ENCODE measurements at regions not wholly inside any gene's neighbourhood (a gene's known extent, or its start where the extent isn't known, plus 50 kb on each side); places are given as distances from the start of the nearest gene placed in this dataset.

DNA sequence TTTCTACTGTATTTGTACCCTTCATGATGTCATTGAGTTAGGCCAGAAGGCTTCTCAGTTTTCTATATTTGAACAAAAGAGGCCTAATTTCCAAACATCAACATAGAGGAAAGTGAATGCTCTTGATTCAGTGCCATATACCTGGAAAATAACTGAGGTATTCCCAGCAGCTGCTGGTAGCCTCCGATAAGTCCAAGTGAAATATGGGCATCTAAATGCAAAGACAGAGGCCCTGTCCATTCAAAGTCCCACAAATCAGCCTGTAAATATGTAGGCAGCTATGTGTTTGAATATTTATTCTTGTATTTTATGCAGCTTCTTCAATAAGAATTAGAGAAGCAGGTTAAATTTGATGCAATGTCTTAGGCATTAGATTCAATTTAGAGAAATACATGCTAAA lies 89.5 kb upstream of the DPP10 start:
- Histone ChIP-seq H2AFZ (ENCODE audit: low read depth, low read length) (no peak overlapping the region), H3K36me3 (ENCODE audit: insufficient read depth, low read length) (no peaks in the 10 kb centered on the region), H3K9ac (ENCODE audit: low read length) (no peak overlapping the region), H4K20me1 (ENCODE audit: insufficient read depth) (no peaks in the 10 kb centered on the region), H3K4me2 (ENCODE audit: low read length) (no peak overlapping the region), H3K79me2 (replicated peaks; ENCODE audit: insufficient read depth, low read length) (no peaks in the 10 kb centered on the region), H3K27ac (ENCODE audit: low read length) (no peak overlapping the region), H3K27me3 (ENCODE audit: insufficient read depth, low read depth, low read length) (no peaks in the 10 kb centered on the region), H3K4me3 (ENCODE audit: low read length) (no peak overlapping the region), H3K9me2 (ENCODE audit: insufficient read depth, low read length) (no peaks in the 10 kb centered on the region), H3K9me3 (ENCODE audit: low read length) (no peaks in the 10 kb centered on the region), H3F3A (ENCODE audit: insufficient read depth, low read length, poor library complexity, severe bottlenecking) (no peaks in the 10 kb centered on the region)
- TF ChIP-seq EZH2 (IDR thresholded peaks at IDR 0.05; ENCODE audit: borderline replicate concordance, insufficient read depth, low read length, poor library complexity, severe bottlenecking): no peak
- TF ChIP-seq RAD21 (conservative IDR thresholded peaks at IDR 0.05): no peak

DNA sequence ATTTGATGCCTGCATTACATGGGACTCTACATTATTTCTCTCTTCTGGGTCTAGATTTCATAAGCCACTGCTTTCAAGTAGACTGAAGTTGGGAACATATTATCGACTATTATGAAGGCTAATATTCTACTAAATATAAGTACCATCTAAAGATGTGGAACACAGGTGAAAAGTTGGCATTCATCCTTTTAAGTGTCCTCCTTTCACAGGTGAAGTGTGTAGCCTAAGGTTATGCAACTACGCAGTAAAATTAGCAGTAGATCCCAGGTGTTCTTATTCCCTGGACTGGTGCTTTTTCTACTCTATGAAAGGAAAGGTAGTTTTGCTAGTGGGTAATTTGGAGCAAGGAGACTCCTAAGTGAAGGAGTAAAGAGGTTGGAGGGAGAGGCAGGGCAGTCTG lies 88.2 kb upstream of the DPP10 start:
- H3K9me3 ChIP-seq (ENCODE audit: low read length): no peaks in the 10 kb centered on the region
- H3K9me2 ChIP-seq (ENCODE audit: insufficient read depth, low read length): no peaks in the 10 kb centered on the region
- H3K9ac ChIP-seq (ENCODE audit: low read length): no peak overlapping the region
- H2AFZ ChIP-seq (ENCODE audit: low read depth, low read length): no peak overlapping the region
- TF ChIP-seq TAF1 (IDR thresholded peaks at IDR 0.05; ENCODE audit: low read depth) (no peak), EP300 (conservative IDR thresholded peaks at IDR 0.05; ENCODE audit: poor library complexity, severe bottlenecking) (no peak), SMC3 (conservative IDR thresholded peaks at IDR 0.05; ENCODE audit: poor library complexity) (no peak), POLR2AphosphoS5 (IDR thresholded peaks at IDR 0.05) (no peak), MXI1 (conservative IDR thresholded peaks at IDR 0.05; ENCODE audit: poor library complexity, severe bottlenecking) (no peak), RAD21 (conservative IDR thresholded peaks at IDR 0.05) (no peak), EZH2 (IDR thresholded peaks at IDR 0.05; ENCODE audit: borderline replicate concordance, insufficient read depth, low read length, poor library complexity, severe bottlenecking) (no peak)
- TF ChIP-seq, protein P1, sequence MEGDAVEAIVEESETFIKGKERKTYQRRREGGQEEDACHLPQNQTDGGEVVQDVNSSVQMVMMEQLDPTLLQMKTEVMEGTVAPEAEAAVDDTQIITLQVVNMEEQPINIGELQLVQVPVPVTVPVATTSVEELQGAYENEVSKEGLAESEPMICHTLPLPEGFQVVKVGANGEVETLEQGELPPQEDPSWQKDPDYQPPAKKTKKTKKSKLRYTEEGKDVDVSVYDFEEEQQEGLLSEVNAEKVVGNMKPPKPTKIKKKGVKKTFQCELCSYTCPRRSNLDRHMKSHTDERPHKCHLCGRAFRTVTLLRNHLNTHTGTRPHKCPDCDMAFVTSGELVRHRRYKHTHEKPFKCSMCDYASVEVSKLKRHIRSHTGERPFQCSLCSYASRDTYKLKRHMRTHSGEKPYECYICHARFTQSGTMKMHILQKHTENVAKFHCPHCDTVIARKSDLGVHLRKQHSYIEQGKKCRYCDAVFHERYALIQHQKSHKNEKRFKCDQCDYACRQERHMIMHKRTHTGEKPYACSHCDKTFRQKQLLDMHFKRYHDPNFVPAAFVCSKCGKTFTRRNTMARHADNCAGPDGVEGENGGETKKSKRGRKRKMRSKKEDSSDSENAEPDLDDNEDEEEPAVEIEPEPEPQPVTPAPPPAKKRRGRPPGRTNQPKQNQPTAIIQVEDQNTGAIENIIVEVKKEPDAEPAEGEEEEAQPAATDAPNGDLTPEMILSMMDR (IDR thresholded peaks at IDR 0.05; ENCODE audit: poor library complexity, severe bottlenecking): no peak
- TF ChIP-seq, protein P2, sequence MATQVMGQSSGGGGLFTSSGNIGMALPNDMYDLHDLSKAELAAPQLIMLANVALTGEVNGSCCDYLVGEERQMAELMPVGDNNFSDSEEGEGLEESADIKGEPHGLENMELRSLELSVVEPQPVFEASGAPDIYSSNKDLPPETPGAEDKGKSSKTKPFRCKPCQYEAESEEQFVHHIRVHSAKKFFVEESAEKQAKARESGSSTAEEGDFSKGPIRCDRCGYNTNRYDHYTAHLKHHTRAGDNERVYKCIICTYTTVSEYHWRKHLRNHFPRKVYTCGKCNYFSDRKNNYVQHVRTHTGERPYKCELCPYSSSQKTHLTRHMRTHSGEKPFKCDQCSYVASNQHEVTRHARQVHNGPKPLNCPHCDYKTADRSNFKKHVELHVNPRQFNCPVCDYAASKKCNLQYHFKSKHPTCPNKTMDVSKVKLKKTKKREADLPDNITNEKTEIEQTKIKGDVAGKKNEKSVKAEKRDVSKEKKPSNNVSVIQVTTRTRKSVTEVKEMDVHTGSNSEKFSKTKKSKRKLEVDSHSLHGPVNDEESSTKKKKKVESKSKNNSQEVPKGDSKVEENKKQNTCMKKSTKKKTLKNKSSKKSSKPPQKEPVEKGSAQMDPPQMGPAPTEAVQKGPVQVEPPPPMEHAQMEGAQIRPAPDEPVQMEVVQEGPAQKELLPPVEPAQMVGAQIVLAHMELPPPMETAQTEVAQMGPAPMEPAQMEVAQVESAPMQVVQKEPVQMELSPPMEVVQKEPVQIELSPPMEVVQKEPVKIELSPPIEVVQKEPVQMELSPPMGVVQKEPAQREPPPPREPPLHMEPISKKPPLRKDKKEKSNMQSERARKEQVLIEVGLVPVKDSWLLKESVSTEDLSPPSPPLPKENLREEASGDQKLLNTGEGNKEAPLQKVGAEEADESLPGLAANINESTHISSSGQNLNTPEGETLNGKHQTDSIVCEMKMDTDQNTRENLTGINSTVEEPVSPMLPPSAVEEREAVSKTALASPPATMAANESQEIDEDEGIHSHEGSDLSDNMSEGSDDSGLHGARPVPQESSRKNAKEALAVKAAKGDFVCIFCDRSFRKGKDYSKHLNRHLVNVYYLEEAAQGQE (IDR thresholded peaks at IDR 0.05; ENCODE audit: borderline replicate concordance): no peak
- H3K4me3 ChIP-seq (ENCODE audit: low read length): no peak overlapping the region
- H3F3A ChIP-seq (ENCODE audit: insufficient read depth, low read length, poor library complexity, severe bottlenecking): no peaks in the 10 kb centered on the region
- no peaks in the 10 kb centered on the region for H3K36me3 ChIP-seq (ENCODE audit: insufficient read depth, low read length)
- H3K4me2 ChIP-seq (ENCODE audit: low read length): no peak overlapping the region
- no peaks in the 10 kb centered on the region for H4K20me1 ChIP-seq (ENCODE audit: insufficient read depth)
- no peaks in the 10 kb centered on the region for H3K79me2 ChIP-seq (replicated peaks; ENCODE audit: insufficient read depth, low read length)
- no peak overlapping the region for H3K27ac ChIP-seq (ENCODE audit: low read length)
- H3K27me3 ChIP-seq (ENCODE audit: insufficient read depth, low read depth, low read length): no peaks in the 10 kb centered on the region

DNA sequence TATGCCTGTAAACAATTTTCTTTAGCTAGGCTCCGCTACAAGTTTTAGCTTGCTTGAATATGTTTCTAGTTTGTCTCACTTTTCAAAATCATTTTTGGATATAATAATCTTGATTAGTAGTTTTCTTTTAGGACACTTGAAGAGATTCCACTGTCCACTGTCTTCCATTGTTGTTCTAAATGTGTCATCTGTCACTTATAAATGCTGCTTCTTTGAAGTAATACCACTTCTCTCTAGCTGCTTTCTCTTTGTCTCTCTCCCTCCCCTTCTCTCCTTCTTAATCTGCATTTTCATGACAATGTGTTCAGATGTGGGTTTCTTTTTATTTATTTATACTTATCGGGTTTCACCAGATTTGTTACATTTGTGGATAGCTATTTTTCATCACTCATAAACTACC lies 73.7 kb upstream of the DPP10 start:
- Histone ChIP-seq H3K27me3 (ENCODE audit: insufficient read depth, low read depth, low read length) (no peaks in the 10 kb centered on the region), H3K36me3 (ENCODE audit: insufficient read depth, low read length) (no peaks in the 10 kb centered on the region), H2AFZ (ENCODE audit: low read depth, low read length) (no peak overlapping the region), H3K4me3 (ENCODE audit: low read length) (no peak overlapping the region), H3F3A (ENCODE audit: insufficient read depth, low read length, poor library complexity, severe bottlenecking) (no peaks in the 10 kb centered on the region), H3K9me2 (ENCODE audit: insufficient read depth, low read length) (no peaks in the 10 kb centered on the region), H3K9me3 (ENCODE audit: low read length) (peaks cover 8% of the 10 kb centered on the region), H3K9ac (ENCODE audit: low read length) (no peak overlapping the region), H3K4me2 (ENCODE audit: low read length) (no peak overlapping the region), H3K79me2 (replicated peaks; ENCODE audit: insufficient read depth, low read length) (no peaks in the 10 kb centered on the region), H3K27ac (ENCODE audit: low read length) (no peak overlapping the region), H4K20me1 (ENCODE audit: insufficient read depth) (no peaks in the 10 kb centered on the region)
- TF ChIP-seq, protein P1 (IDR thresholded peaks at IDR 0.05; ENCODE audit: poor library complexity, severe bottlenecking): no peak
- TF ChIP-seq RAD21 (conservative IDR thresholded peaks at IDR 0.05) (no peak), EZH2 (IDR thresholded peaks at IDR 0.05; ENCODE audit: borderline replicate concordance, insufficient read depth, low read length, poor library complexity, severe bottlenecking) (no peak), TAF1 (IDR thresholded peaks at IDR 0.05; ENCODE audit: low read depth) (no peak), POLR2AphosphoS5 (IDR thresholded peaks at IDR 0.05) (no peak), SMC3 (conservative IDR thresholded peaks at IDR 0.05; ENCODE audit: poor library complexity) (no peak), MXI1 (conservative IDR thresholded peaks at IDR 0.05; ENCODE audit: poor library complexity, severe bottlenecking) (no peak), EP300 (conservative IDR thresholded peaks at IDR 0.05; ENCODE audit: poor library complexity, severe bottlenecking) (no peak)
- TF ChIP-seq, protein P2 (IDR thresholded peaks at IDR 0.05; ENCODE audit: borderline replicate concordance): no peak
